H1 (cell line): ENCODE measurements at regions not wholly inside any gene's neighbourhood (a gene's known extent, or its start where the extent isn't known, plus 50 kb on each side); places are given as distances from the start of the nearest gene placed in this dataset.

Experiments used
- CREB1 ChIP-seq: IDR thresholded peaks from 2 replicates; pipeline ENCODE4 v1.6.1; 2012; ENCODE audit warnings: inconsistent platforms
- MAFK ChIP-seq: IDR thresholded peaks from 2 replicates; pipeline ENCODE4 v1.6.1; 2012; ENCODE audit warnings: low read depth, mild to moderate bottlenecking, improper control_type of control experiment, low read length
- POLR2A ChIP-seq, 2 experiments: IDR thresholded peaks; 1 replicate in 1 of 2; 2 replicates in 1 of 2; pipeline ENCODE4 v1.6.1; 2011; ENCODE audit warnings: low read depth in 2 of 2, low read length in 2 of 2, mild to moderate bottlenecking in 2 of 2; ENCODE audit errors: control extremely low read depth in 1 of 2
- TF ChIP-seq, protein P1 (sequence below): IDR thresholded peaks from 2 replicates; pipeline ENCODE4 v1.6.1; 2012; ENCODE audit warnings: inconsistent platforms

DNA sequence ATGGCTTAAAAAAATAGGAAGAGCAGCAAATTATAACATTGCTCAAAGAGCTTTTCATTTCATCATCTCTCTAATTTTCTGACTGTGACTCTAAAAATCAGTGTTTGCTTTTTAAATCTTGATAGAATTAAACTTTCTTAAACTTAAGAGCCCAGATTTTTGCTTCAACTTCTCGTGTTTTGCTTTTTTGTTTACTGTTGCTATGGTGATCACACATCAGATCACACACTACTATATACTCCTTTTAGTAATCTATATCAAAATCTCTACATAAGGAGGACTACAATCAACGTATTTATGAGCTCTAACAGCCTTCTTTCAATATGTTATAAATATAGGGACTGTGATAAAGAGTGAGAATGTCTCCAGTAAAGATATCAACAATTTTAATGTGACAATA lies 537.3 kb downstream of the KCNT2 start:
- TF ChIP-seq, protein P1, sequence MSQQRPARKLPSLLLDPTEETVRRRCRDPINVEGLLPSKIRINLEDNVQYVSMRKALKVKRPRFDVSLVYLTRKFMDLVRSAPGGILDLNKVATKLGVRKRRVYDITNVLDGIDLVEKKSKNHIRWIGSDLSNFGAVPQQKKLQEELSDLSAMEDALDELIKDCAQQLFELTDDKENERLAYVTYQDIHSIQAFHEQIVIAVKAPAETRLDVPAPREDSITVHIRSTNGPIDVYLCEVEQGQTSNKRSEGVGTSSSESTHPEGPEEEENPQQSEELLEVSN: no peak
- TF ChIP-seq MAFK (no peak), CREB1 (no peak), POLR2A (IDR thresholded peaks at IDR 0.05; ENCODE audit: control extremely low read depth in 1 of 2, low read depth in 2 of 2, low read length in 2 of 2) (no peak)
